Astrocyte of the spinal cord (primary cell): ENCODE measurements at regions not wholly inside any gene's neighbourhood (a gene's known extent, or its start where the extent isn't known, plus 50 kb on each side); places are given as distances from the start of the nearest gene placed in this dataset.

Source experiments
- DNase-seq: peaks from one replicate; pipeline ENCODE4 v3.0.0; 2011; ENCODE audit warnings: low read depth, low spot score
- H3K4me3 ChIP-seq: 2 replicates; pipeline ENCODE4 v1.5.1; 2011; ENCODE audit warnings: low read depth, mild to moderate bottlenecking, low read length, moderate library complexity
- in situ Hi-C: cut with HindIII; loops from 2 replicates; pipeline ENCODE4 v1.10.0; 2017; ENCODE audit warnings: low sequenced_read_pairs
- TF ChIP-seq, protein P1 (sequence below): IDR thresholded peaks from 2 replicates; pipeline ENCODE4 v1.5.1; 2012; ENCODE audit warnings: low read depth, mild to moderate bottlenecking, low read length, inconsistent platforms

DNA sequence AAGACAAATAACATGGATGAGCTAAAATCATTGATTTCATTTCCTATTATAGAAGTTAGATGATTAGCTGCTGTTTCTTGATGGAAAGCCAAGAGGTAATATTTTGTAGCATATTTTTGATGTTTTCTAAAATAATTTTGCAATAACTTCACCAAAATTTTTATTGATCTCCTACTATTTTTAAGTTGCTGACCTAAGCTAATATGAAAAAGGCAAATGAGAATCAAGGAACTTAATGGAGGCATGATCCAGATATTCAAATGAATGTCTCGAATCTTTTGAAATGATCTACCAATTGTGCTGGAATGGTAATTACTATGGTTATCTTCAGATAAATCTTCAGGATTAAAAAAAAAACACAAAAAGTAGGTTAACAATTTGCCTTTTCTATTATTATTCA, 1591.4 kb upstream of the PCDH7 start:
- TF ChIP-seq, protein P1, sequence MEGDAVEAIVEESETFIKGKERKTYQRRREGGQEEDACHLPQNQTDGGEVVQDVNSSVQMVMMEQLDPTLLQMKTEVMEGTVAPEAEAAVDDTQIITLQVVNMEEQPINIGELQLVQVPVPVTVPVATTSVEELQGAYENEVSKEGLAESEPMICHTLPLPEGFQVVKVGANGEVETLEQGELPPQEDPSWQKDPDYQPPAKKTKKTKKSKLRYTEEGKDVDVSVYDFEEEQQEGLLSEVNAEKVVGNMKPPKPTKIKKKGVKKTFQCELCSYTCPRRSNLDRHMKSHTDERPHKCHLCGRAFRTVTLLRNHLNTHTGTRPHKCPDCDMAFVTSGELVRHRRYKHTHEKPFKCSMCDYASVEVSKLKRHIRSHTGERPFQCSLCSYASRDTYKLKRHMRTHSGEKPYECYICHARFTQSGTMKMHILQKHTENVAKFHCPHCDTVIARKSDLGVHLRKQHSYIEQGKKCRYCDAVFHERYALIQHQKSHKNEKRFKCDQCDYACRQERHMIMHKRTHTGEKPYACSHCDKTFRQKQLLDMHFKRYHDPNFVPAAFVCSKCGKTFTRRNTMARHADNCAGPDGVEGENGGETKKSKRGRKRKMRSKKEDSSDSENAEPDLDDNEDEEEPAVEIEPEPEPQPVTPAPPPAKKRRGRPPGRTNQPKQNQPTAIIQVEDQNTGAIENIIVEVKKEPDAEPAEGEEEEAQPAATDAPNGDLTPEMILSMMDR = no peak
- no peak for DNase-seq
- H3K4me3 ChIP-seq = no peak overlapping the region
- in situ Hi-C loops = no loop called here

DNA sequence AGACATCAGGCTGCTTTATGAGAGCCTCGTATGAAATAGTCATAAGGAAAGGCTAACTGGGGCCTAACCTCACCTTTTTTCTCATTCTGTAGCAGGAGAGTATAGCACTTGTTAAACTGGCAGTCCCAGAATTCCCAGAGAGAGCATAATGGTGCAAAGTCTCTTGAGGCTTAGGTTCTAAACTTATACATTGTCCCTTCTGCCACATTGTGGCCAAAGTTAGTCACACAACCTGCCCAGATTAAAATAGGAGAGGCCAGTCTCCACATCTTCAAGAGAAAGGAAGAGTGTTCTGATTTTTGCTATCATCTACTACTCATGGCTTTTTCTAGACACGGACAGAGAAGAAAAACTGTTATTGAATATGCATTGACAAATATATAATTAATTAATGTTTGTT, 1588.9 kb upstream of the PCDH7 start:
- no peak overlapping the region for H3K4me3 ChIP-seq
- in situ Hi-C loops = no loop called here
- TF ChIP-seq, protein P1 = no peak
- no peak for DNase-seq

DNA sequence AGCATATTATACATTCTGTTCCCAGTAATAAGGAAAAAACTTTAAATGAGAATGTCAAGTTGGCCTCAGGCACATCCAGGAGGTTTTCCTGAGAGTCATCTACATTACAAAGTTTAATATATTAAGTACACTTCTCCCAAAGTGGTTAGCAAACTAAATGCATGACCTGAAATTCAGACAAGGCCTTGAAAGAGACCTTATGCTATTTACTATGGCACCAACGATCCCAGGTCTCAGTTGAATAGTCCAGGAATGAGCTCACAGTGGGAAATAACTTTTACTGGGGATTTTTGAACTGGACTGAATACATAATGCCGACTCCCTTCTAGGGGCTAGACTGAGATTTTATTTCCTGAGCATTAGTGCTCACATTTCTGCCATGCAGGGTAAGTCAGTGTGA, 1577.5 kb upstream of the PCDH7 start:
- in situ Hi-C loops = no loop called here
- no peak overlapping the region for H3K4me3 ChIP-seq
- no peak for DNase-seq
- TF ChIP-seq, protein P1 = no peak

DNA sequence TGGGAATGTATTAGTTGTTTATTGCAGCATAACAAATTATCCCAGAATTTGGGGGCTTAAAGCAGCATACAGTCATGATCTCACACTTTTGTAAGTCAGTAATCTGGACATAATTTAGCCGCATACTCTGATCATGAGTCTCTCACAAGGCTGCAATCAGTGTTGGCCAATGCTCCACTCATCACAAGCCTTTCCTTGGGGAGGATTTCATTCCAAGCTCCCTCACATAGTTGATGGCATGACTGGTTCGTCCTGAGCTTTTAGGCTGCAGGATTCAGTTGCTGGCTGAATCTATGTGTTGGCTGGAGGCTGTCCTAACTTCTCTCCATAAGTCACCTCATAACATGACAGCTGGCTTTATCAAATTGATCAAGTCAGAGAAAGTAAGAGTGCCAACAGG, 1568.6 kb upstream of the PCDH7 start:
- no peak overlapping the region for H3K4me3 ChIP-seq
- in situ Hi-C loops = no loop called here
- no peak for DNase-seq
- TF ChIP-seq, protein P1 = no peak

DNA sequence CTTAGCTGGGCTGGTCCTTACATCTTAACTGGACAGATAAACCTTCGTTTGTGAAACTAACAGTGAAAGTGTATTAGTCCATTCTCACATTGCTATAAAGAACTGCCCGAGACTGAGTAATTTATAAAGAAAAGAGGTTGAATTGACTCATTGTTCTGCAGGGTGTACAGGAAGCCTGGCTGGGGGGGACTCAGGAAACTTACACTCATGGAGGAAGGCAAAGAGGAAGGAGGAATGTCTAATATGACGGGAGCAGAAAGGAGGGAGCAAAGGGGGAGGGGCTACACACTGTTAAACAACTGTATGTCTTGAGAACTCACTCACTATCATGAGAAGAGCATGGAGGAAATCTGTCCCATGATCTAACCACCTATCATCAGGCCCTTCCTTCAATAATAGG, 1566.5 kb upstream of the PCDH7 start:
- in situ Hi-C loops = no loop called here
- no peak overlapping the region for H3K4me3 ChIP-seq
- TF ChIP-seq, protein P1 = no peak
- no peak for DNase-seq

DNA sequence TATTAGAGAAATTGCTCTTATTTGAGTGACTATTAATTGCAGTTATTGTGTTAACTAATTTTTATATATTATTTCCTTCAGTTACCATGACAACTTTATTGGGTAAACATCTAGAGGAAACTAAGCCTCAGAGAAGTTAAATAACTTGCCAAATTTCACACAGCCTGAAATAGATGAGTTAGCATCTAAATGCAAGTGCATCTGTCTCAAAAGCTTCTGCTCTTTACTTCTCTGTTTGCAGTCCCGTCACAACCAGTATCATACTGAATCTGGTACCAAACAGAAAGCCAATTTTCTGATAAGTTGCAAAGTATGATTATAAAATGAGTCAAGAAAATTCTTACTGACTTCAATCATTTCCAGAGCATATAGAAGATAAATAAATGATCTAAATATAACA, 1544.9 kb upstream of the PCDH7 start:
- no peak overlapping the region for H3K4me3 ChIP-seq
- in situ Hi-C loops = no loop called here
- TF ChIP-seq, protein P1 = no peak
- DNase-seq = no peak

DNA sequence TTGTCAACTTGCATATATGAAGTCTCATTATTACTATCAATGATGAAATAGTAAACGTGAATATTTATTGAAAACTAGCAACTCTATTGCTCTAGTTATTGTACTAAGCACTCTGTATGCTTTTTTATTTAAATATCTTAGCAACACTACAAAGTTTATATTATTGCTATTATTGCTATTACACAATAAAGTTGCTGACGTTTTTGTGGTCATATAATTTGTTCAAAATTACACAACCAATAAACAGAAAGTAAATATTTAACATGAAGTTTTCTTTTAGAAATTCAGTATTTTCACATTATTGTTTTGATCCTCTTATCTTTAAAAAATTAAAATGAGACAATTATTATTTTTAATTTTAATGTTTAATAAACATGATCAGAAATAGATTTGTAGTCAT, 1521.1 kb upstream of the PCDH7 start:
- in situ Hi-C loops = no loop called here
- TF ChIP-seq, protein P1 = no peak
- DNase-seq = no peak
- no peak overlapping the region for H3K4me3 ChIP-seq
